A673 (cell line): ENCODE measurements at regions not wholly inside any gene's neighbourhood (a gene's known extent, or its start where the extent isn't known, plus 50 kb on each side); places are given as distances from the start of the nearest gene placed in this dataset.

Experiments
- BruUV-seq: library from RNA; stranded (reverse); fragments of 400-500 nt; replicated peaks from 2 replicates; lab custom pipeline; 2021; lab: Mats Ljungman, UMichigan
- CTCF ChIA-PET: fragments of 300-600 bp; sonication (Branson Sonifier 250); formaldehyde crosslinking; loops from one replicate; lab custom pipeline; 2022; ENCODE audit warnings: antibody characterized with exemption; lab: Charles Lee
- POLR2A ChIA-PET: fragments of 300-600 bp; sonication (Branson Sonifier 250); formaldehyde crosslinking; loops from one replicate; lab custom pipeline; 2022; ENCODE audit warnings: antibody characterized with exemption; ENCODE audit not compliant: low non-redundant PET; lab: Charles Lee
- DNase-seq: peaks from one replicate; pipeline ENCODE4 v3.0.0-alpha.2; 2015; ENCODE audit warnings: low spot score
- H3K27ac ChIP-seq: fragments of 200-600 bp; sonication (generic); 2 replicates; pipeline ENCODE4 v1.5.1; 2016; ENCODE audit warnings: mixed run types, low read depth, mild to moderate bottlenecking, mixed read lengths, antibody characterized with exemption, low read length; ENCODE audit not compliant: poor library complexity, severe bottlenecking
- H3K27me3 ChIP-seq: fragments of 200-600 bp; sonication (generic); replicated peaks from 2 replicates; pipeline ENCODE4 v1.6.1; 2017; ENCODE audit warnings: mixed run types, low read depth, mild to moderate bottlenecking, mixed read lengths, antibody characterized with exemption, low read length; ENCODE audit not compliant: insufficient read depth, poor library complexity
- H3K36me3 ChIP-seq: fragments of 200-600 bp; sonication (generic); 2 replicates; pipeline ENCODE4 v1.6.1; 2016; ENCODE audit warnings: mixed run types, mild to moderate bottlenecking, mixed read lengths, antibody characterized with exemption, low read length; ENCODE audit not compliant: insufficient read depth, poor library complexity, severe bottlenecking
- H3K4me1 ChIP-seq: fragments of 200-600 bp; sonication (generic); 2 replicates; pipeline ENCODE4 v1.6.1; 2017; ENCODE audit warnings: mixed run types, mild to moderate bottlenecking, mixed read lengths, antibody characterized with exemption, low read length; ENCODE audit not compliant: insufficient read depth, poor library complexity, severe bottlenecking
- H3K4me3 ChIP-seq: fragments of 200-600 bp; sonication (generic); 2 replicates; pipeline ENCODE4 v1.5.1; 2016; ENCODE audit warnings: low read depth, mixed run types, mild to moderate bottlenecking, mixed read lengths, low read length; ENCODE audit not compliant: poor library complexity, severe bottlenecking
- H3K9me3 ChIP-seq: fragments of 200-600 bp; sonication (generic); 2 replicates; pipeline ENCODE4 v1.6.1; 2016; ENCODE audit warnings: mixed run types, low read depth, mild to moderate bottlenecking, mixed read lengths, antibody characterized with exemption, low read length; ENCODE audit not compliant: poor library complexity, severe bottlenecking
- EZH2 ChIP-seq: fragments of 200-600 bp; sonication (generic); IDR thresholded peaks from 2 replicates; pipeline ENCODE4 v1.6.1; 2017; ENCODE audit warnings: borderline replicate concordance, low read depth, mild to moderate bottlenecking, mixed read lengths, antibody characterized with exemption, low read length; ENCODE audit not compliant: poor library complexity, severe bottlenecking
- intact Hi-C: fragments of 100-400 bp; cut with micrococcal nuclease; formaldehyde crosslinking; loops from one replicate; pipeline ENCODE4 v1.10.0; 2022; ENCODE audit not compliant: unreplicated experiment
- TF ChIP-seq, protein P1 (sequence below): fragments of 300-800, 200-600 bp; sonication (generic); conservative IDR thresholded peaks from 2 replicates; pipeline ENCODE4 v1.5.1; 2017; ENCODE audit warnings: low read depth, mild to moderate bottlenecking, antibody characterized with exemption, low read length, moderate library complexity, mixed read lengths

- no peak for DNase-seq
- Histone ChIP-seq H3K27ac (no peak overlapping the region), H3K4me1 (no peaks in the 10 kb centered on the region), H3K27me3 (no peaks in the 10 kb centered on the region), H3K36me3 (no peaks in the 10 kb centered on the region), H3K4me3 (no peak overlapping the region), H3K9me3 (no peaks in the 10 kb centered on the region)
- no peak for TF ChIP-seq EZH2
- TF ChIP-seq, protein P1, sequence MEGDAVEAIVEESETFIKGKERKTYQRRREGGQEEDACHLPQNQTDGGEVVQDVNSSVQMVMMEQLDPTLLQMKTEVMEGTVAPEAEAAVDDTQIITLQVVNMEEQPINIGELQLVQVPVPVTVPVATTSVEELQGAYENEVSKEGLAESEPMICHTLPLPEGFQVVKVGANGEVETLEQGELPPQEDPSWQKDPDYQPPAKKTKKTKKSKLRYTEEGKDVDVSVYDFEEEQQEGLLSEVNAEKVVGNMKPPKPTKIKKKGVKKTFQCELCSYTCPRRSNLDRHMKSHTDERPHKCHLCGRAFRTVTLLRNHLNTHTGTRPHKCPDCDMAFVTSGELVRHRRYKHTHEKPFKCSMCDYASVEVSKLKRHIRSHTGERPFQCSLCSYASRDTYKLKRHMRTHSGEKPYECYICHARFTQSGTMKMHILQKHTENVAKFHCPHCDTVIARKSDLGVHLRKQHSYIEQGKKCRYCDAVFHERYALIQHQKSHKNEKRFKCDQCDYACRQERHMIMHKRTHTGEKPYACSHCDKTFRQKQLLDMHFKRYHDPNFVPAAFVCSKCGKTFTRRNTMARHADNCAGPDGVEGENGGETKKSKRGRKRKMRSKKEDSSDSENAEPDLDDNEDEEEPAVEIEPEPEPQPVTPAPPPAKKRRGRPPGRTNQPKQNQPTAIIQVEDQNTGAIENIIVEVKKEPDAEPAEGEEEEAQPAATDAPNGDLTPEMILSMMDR: no peak
- intact Hi-C loops: no loop called here
- no TSS peak for BruUV-seq
- POLR2A ChIA-PET: no interaction called here
- CTCF ChIA-PET: no interaction called here
These were observed 67.0 kb upstream of the ZNF648 start for GRCh38 chr1:182128502-182128901.

GRCh38 chr1:182127656-182128055 is 66.1 kb upstream of the ZNF648 start:
- intact Hi-C loops: no loop called here
- CTCF ChIA-PET: no interaction called here
- no peak overlapping the region for H3K27ac ChIP-seq
- no TSS peak for BruUV-seq
- no peaks in the 10 kb centered on the region for H3K27me3 ChIP-seq
- H3K4me3 ChIP-seq: no peak overlapping the region
- no peaks in the 10 kb centered on the region for H3K36me3 ChIP-seq
- DNase-seq: no peak
- H3K9me3 ChIP-seq: no peaks in the 10 kb centered on the region
- no peak for TF ChIP-seq EZH2
- TF ChIP-seq, protein P1: no peak
- H3K4me1 ChIP-seq: no peaks in the 10 kb centered on the region
- POLR2A ChIA-PET: no interaction called here

- no peaks in the 10 kb centered on the region for H3K9me3 ChIP-seq
- DNase-seq: no peak
- ChIA-PET CTCF (no interaction called here), POLR2A (no interaction called here)
- H3K27ac ChIP-seq: no peak overlapping the region
- no peaks in the 10 kb centered on the region for H3K4me1 ChIP-seq
- no peak overlapping the region for H3K4me3 ChIP-seq
- intact Hi-C loops: no loop called here
- TF ChIP-seq, protein P1: no peak
- TF ChIP-seq EZH2: no peak
- H3K27me3 ChIP-seq: no peaks in the 10 kb centered on the region
- H3K36me3 ChIP-seq: no peaks in the 10 kb centered on the region
- no TSS peak for BruUV-seq
These were observed 64.8 kb upstream of the ZNF648 start for GRCh38 chr1:182126272-182126800.
